ENCODE measurements at regions not wholly inside any gene's neighbourhood (a gene's known extent, or its start where the extent isn't known, plus 50 kb on each side); places are given as distances from the start of the nearest gene placed in this dataset.

DNA sequence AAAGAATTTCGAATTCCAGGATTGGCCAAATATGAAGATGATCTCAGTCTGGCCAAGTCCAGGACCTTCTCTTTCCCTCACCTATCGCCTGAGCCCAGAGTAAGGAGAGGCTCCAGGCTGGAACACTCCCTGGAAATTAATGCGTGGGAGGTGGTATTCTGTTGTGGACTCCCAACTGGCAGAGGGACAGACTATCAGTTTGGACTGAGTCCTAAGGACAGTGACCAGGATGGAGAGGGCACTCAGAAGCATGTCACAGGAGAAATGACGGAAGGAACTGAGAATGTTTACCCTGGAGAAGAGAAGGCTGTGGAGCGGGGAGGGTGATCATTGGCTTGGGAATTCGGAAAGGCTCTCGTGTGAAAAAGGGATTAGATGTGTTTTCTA lies 84.4 kb downstream of the RPL27A start:
- Histone ChIP-seq H3K79me2 (ENCODE audit: insufficient read depth, low read length) (no peaks in the 10 kb centered on the region), H2AFZ (ENCODE audit: low read length) (no peak overlapping the region), H2BK20ac (ENCODE audit: low read depth, low read length, poor library complexity, severe bottlenecking) (no peak overlapping the region), H2BK5ac (ENCODE audit: insufficient read length, low read length) (no peak overlapping the region), H3K27me3 (ENCODE audit: insufficient read depth, low read length) (no peaks in the 10 kb centered on the region), H3K23me2 (ENCODE audit: insufficient read length, low read depth, low read length, poor library complexity, severe bottlenecking) (no peaks in the 10 kb centered on the region), H4K5ac (ENCODE audit: insufficient read length, low read depth, low read length) (no peak overlapping the region), H3K18ac (ENCODE audit: insufficient read length, low read depth, low read length) (no peak overlapping the region), H4K91ac (ENCODE audit: insufficient read length, low read depth, low read length) (no peak overlapping the region), H3K9ac (ENCODE audit: extremely low read depth, insufficient read length, low read length) (no peak overlapping the region), H3K23ac (ENCODE audit: insufficient read length, low read depth, low read length) (no peak overlapping the region), H3K14ac (ENCODE audit: insufficient read depth, low read length) (no peak overlapping the region), H3K27ac (ENCODE audit: insufficient read length, low read depth, low read length) (no peak overlapping the region), H3K4me1 (ENCODE audit: insufficient read depth, low read length) (peaks cover 8% of the 10 kb centered on the region; the same call in 1 of the 2 replicates), H2BK12ac (ENCODE audit: insufficient read length, low read depth, low read length) (no peak overlapping the region), H3K4ac (ENCODE audit: low read depth, low read length) (no peak overlapping the region), H4K20me1 (ENCODE audit: control insufficient read depth, insufficient read depth, insufficient read length) (no peaks in the 10 kb centered on the region), H3K9me3 (ENCODE audit: control insufficient read depth, low read depth, low read length) (no peaks in the 10 kb centered on the region), H3K79me1 (ENCODE audit: insufficient read depth, low read depth, low read length, poor library complexity, severe bottlenecking) (no peaks in the 10 kb centered on the region), H2BK120ac (ENCODE audit: low read depth, low read length, poor library complexity, severe bottlenecking) (no peak overlapping the region), H4K8ac (replicated peaks; ENCODE audit: insufficient read length, low read depth, low read length) (no peak overlapping the region), H3T11ph (ENCODE audit: low read length) (no peak overlapping the region), H3K56ac (ENCODE audit: insufficient read length, low read depth, low read length) (no peak overlapping the region), H3K4me2 (ENCODE audit: insufficient read depth, insufficient read length, low read length) (no peak overlapping the region), H2AK5ac (ENCODE audit: insufficient read length, low read length) (no peak overlapping the region), H2BK15ac (ENCODE audit: low read depth, low read length) (no peak overlapping the region)
- TF ChIP-seq, protein P1, sequence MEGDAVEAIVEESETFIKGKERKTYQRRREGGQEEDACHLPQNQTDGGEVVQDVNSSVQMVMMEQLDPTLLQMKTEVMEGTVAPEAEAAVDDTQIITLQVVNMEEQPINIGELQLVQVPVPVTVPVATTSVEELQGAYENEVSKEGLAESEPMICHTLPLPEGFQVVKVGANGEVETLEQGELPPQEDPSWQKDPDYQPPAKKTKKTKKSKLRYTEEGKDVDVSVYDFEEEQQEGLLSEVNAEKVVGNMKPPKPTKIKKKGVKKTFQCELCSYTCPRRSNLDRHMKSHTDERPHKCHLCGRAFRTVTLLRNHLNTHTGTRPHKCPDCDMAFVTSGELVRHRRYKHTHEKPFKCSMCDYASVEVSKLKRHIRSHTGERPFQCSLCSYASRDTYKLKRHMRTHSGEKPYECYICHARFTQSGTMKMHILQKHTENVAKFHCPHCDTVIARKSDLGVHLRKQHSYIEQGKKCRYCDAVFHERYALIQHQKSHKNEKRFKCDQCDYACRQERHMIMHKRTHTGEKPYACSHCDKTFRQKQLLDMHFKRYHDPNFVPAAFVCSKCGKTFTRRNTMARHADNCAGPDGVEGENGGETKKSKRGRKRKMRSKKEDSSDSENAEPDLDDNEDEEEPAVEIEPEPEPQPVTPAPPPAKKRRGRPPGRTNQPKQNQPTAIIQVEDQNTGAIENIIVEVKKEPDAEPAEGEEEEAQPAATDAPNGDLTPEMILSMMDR (conservative IDR thresholded peaks at IDR 0.05), result no peak
- H3K4me1 Mint-ChIP-seq, result peaks cover 25 to 32% of the 10 kb centered on the region in 2 experiments
- no peaks in the 10 kb centered on the region for H3K9me3 Mint-ChIP-seq
- no peaks in the 10 kb centered on the region for H3K27me3 Mint-ChIP-seq (ENCODE audit: low read depth)
- no peak overlapping the region for H3K4me3 Mint-ChIP-seq
- no peak for DNase-seq
- no CpG with 5 or more reads among the region's 7 CpGs for WGBS (ENCODE audit: extremely low coverage, insufficient read length, low lambda C conversion rate)
- H3K27ac Mint-ChIP-seq, result peak overlapping the region in 2 of 3 experiments; percentile 17 to 27; a peak in 2 of 7 replicates
- H3K36me3 Mint-ChIP-seq (ENCODE audit: insufficient read depth in 1 of 3, low read depth in 3 of 3), result no peaks in the 10 kb centered on the region

Measured in H9 (cell line).